GM19193 (cell line): ENCODE measurements at regions not wholly inside any gene's neighbourhood (a gene's known extent, or its start where the extent isn't known, plus 50 kb on each side); places are given as distances from the start of the nearest gene placed in this dataset.

Experiments used
- POLR2A ChIP-seq: IDR thresholded peaks from 4 replicates; pipeline ENCODE4 v1.6.1; 2011; ENCODE audit not compliant: insufficient read depth, insufficient read length; ENCODE audit errors: extremely low read depth

GRCh38 chr1:778451-779278 is 92.2 kb upstream of the OR4F16 start:
- peak; percentile 52 for TF ChIP-seq POLR2A

GRCh38 chr1:788835-789234 is 102.4 kb upstream of the OR4F16 start:
- TF ChIP-seq POLR2A: no peak

- TF ChIP-seq POLR2A: no peak
These were observed 105.0 kb upstream of the SAMD11 start for GRCh38 chr1:818618-819291.

GRCh38 chr1:820962-821361 is 102.8 kb upstream of the SAMD11 start:
- no peak for TF ChIP-seq POLR2A

GRCh38 chr1:827211-828063 is 96.3 kb upstream of the SAMD11 start:
- TF ChIP-seq POLR2A: peak; percentile 66

- TF ChIP-seq POLR2A: no peak
These were observed 92.2 kb upstream of the SAMD11 start for GRCh38 chr1:831522-831921.

GRCh38 chr1:832136-832535 is 91.6 kb upstream of the SAMD11 start:
- no peak for TF ChIP-seq POLR2A

- no peak for TF ChIP-seq POLR2A
These were observed 79.2 kb upstream of the SAMD11 start for GRCh38 chr1:844472-845026.

GRCh38 chr1:861714-862113 is 62.0 kb upstream of the SAMD11 start:
- no peak for TF ChIP-seq POLR2A

- no peak for TF ChIP-seq POLR2A
These were observed 57.6 kb upstream of the SAMD11 start for GRCh38 chr1:866095-866494.

GRCh38 chr1:869499-870244 is 54.1 kb upstream of the SAMD11 start:
- TF ChIP-seq POLR2A: no peak
